NCI-H446 (cell line): ENCODE measurements at regions not wholly inside any gene's neighbourhood (a gene's known extent, or its start where the extent isn't known, plus 50 kb on each side); places are given as distances from the start of the nearest gene placed in this dataset.
A peak's percentile ranks its signal among the peaks of the same experiment; 100 is the strongest.

Experiments
- DNase-seq, 2 experiments: peaks; one replicate each; lab custom pipeline; 2025; lab: John Stamatoyannopoulos, UW

DNA sequence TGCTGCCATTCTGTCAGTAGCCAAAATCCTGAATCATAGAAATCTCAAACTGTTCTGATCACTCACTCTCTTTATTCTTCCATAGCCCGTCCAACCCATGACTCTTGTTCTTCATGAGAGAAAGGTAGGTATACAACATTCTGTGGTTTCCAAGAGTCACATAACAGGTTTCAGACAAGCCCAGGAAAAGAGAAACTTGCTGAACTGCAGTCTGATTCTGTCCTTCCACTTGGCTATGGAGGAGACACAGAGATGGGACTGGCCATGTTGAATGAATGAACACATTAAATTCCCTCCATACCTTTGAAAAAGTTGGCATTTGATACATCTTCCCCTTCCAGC, 880.2 kb upstream of the CELF4 start:
- DNase-seq: no peak

DNA sequence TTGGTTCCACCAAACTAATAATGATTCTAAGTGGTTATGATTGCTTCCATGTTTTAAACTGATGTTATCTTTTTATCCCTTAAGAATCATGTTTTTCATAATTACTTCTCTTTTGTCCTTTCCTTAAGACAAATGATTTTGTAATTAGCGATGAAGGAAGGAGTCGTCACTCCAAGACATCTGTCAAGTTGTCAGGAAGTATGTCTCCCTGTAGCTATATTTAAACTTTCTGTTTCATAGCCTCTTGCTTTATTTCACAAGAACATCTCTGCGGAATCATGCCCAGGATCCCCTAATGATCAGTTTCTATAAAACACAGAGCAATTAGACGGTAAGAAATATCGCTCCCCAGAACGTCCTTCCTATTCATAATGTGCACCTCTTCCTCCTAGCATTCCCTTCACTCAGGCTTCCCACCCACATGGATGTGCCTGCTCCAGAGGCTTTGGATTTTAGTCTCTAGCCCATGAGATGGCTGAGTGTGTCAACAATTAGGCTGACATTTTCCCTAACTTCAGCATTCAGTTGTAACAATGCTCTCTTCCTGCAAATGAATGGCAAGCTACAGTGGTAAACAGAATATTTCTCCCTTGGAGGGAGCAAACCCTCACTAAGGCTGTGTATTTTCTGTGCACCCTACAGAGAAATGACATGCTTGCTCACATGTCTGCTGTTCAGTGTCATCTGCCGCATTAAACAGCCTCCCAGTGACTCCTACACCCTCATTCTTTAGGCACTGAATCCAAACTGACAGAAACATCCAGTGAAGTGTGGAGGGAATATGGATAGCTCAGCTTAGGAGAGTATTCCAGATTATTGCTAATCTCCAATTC, 879.6 kb upstream of the CELF4 start:
- DNase-seq: no peak

DNA sequence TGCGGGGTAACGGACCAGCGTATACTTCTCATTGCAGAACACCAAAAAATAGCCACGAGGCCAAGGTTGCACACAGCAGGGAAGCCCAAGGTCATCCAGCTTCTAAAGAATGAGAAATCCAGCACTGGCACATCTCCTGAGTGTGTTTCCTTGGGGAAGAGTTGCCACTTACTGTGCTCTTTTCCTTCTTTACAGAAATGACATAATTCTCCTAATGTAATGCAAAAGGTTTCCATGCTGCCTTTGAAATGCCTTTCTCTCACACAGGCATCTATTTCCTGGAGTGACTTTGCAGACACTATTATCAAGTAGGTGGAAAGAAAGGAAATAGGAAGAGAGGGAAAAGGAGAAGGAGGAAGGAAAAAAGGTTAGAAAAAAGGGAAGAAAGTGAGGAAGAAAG, 862.1 kb upstream of the CELF4 start:
- DNase-seq: no peak

DNA sequence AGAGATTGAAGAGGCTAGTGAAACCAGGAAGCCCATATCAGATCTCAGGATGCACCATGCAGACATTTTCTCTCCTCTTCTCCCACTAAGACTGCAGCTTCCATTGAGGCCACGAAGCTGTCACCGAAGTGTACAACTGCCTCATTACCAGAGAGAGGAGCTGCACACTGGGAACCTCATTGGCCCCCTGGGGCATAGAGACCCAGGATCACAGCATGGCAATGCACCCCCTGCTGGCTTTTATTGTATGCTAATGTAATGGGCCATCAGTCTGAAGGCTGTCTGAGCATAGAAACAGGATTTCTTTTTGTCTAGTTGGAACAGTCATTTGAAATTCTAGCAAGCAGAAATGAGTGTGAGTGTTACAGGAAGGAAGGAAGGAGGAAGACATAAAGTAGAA, 861.6 kb upstream of the CELF4 start:
- no peak for DNase-seq

DNA sequence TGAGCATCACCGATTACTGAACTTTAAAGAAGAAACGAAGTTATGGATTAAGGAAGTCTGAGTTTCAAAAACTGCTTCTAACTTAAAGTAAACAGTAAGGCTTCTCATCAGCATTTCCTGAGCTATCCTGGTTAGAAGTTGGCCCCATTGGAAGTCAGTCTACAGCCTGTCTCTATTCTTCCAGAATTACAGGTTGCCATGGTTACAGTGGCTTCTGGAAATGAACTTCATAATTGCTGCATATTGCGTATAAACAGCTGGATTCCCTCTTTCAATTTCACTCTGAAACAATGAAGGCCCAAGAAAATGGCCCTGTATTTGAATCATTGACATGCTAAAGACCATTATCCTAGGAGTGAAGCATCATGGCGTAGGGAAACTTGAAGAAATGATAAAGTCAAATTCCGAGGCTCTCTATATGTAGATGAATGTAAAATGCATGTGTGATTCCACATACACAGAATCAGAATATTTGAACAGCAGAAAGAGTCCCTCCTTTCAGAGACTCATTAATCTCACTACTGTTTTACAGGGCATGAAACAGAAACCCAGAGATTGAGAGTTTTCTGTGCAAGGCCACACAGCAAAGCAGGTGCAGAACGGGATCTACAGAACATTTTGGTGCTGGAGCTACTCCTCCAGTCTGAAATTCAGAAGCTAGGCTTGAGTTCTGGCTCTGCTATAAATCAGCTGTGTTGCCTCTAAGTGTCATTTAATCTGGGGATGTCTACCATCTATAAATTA, 856.4 kb upstream of the CELF4 start:
- no peak for DNase-seq

DNA sequence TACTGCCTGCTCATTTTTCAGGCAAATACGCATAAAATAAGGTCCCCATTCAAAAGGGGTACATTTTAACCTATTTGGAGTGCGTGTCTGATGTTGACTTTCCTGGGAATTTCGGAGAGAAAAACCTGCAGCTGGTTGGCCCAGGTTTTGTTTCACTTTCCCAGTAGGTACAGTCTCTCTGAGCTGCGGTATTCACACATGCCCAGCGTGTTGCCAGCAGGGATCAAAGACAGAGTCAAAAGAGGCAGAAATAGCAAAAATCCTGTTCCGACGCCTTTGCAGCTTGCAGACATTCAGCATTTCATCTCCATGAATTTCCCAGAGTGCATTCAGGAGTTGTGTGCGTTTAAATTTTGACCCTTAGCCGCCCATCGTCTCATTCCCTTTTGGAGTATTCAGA, 855.4 kb upstream of the CELF4 start:
- DNase-seq: no peak

DNA sequence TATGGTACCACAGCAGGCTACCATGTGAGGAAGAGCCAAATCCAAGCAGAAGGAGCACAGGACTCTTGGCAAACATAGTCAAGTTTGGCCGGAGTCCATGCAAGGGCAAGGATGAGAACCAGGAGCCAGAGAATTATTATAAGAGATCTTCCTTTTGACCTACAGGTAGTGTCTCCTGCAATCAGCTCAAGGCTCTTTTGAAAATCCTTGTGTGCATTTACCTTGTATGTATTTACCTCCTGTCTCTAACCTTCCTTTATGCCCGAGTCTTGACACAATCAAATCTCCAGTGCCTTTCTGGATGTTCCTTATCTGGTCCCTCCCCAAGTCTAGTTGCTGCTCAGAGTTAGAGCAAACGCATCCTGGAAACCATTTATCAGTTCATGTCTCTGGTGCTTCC, 855.0 kb upstream of the CELF4 start:
- peak in 1 of 2 experiments; percentile 55 for DNase-seq

DNA sequence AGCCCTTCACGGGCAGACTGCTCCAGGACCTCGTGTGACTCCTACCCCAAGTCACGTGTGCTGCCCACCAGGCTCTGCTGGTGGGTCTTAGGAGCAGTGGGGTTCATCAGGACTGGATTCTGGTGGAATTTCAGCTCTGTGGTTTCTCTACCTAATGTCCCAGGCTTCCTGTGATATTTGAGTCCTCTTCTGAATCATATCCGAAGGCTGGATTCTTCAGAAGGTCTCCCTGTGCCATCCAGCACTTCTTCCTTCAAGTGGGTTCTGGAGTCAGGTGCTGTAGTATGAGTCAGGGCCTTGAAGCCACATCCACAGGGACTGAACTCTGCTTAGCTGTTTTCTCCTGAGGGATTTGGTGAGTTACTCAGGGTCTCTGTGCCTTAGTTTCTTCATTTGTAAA, 850.2 kb upstream of the CELF4 start:
- no peak for DNase-seq

DNA sequence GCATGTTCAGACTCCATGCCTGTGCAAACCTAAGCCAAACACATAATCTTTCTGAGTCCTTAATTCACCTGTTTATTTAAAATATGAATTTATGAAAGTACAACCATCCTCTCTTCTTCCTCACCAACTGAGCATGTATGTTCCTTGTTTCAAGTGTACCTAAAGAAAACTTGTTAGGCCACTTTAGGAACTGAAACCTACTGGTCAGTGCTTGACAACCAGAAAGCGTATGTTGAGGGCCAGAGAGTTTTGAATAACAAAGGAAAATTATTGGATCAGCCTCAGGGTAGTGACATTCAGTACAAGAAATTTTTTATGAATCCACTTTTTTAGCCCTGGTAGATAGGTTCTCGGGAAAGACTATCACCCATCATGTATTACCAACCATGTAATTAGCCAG, 847.6 kb upstream of the CELF4 start:
- DNase-seq: no peak

DNA sequence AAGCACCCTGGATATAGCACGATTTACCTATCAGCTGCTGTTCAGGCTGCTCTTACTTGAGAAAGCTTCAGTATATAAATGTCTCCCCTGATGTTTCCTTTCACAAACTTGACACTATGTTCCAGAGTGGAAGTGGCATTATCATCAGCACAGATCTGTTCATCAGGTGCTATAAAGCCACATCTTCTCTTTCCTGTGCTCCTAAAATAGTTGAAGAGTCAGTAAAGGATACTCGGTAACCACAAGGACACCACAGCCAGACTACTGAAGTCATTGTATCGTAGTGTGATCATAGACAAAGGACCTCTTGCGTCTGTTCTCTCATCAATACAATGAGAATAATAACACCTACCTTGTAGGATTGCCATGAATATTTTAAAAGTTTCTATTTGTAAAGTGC, 841.0 kb upstream of the CELF4 start:
- no peak for DNase-seq

DNA sequence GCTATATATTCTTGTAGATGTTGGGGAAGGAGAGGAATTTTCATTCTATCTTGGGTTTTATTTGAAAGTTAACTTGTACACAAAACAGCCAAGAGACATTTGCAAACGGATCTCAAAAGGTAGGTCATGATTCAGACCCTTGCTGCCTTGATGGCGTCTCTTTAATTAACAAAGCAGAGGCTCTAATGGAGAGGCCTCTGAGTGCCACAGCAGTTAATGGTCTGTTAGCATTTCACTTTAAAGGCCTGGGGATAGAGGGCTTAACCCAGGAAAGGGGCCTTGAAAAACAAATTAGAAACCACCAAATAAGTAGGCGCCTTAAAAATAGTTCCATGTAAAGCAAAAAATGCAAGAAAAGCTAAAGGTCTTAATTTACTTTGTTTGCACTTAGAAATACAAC, 836.9 kb upstream of the CELF4 start:
- no peak for DNase-seq

DNA sequence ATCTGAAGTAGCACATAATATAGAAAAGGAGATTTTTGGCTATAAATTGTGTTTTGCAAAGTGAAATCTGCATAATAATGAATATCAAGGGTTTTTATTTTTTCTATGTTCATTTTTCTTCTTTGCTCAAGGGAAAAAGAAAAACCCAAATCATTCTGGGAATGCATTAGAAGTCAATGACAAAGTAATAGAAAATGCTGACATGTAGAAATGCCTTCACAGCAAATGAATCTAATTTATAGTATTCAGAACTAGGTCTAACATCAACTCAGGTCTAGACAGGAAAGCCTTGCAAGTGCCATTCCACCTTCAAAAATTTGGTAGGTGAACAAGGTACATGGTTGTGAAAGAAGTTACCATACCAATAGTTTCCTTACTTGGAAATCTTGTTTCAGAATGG, 831.5 kb upstream of the CELF4 start:
- no peak for DNase-seq

DNA sequence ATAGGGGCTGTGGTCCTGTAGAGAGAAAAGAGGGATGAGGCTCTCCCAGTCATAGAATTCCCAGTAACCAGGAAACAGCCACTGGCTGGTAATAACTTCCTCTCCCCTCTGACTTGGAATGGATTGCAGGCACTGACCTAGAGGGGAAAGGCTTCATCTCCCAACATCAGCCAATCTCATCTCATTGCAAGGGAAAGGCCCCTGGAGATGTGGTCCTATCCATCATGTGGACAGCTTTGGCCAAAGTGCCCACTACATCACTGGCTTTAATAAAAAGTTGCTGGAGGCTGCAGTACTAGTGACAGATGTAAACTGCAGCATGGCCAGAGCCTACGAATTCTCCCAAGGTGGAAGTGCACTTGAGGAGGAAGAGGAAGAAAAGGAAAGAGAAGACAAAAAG, 820.5 kb upstream of the CELF4 start:
- no peak for DNase-seq

DNA sequence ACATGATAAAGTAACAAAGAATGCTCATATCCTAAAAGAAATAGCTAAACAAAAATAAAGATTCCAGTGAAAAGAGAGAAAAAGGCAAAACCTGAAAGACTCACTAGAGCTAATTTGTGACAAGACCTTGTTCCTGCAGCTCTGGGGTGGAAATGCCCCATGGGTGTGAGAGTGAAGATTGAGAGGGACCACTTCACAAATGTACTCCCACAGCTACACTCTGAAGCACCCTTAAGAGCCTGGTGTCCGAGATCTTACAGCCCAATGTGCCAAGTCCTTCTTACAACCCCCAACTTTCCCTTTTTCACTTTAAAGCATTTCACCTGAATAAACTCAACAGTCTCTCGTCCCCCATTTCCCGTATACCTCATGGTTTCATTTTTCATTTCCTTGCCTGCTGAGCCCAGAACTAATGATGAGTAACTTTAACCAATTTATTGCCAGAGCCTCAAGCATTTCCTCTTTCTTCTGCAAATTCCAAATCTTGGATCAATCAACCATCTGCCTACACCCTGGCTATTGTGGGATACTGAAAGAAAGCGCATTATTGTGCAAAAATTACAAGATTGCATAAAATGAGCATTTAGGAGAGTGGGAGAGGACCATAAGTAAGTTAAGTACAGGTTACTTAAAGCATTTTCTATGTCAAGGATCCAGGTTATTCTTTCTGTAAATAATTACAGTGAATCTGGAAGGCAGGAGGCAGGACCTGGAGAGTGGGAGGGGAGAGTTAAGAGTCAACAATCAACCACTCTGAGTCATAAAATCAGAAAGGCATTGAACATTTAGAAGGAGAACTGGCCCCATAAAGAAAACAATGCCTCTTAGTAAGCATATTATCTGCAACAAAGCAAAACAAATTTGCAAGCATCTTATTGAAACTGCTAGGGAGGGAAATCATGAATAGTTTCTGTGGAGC, 804.4 kb upstream of the CELF4 start:
- no peak for DNase-seq

DNA sequence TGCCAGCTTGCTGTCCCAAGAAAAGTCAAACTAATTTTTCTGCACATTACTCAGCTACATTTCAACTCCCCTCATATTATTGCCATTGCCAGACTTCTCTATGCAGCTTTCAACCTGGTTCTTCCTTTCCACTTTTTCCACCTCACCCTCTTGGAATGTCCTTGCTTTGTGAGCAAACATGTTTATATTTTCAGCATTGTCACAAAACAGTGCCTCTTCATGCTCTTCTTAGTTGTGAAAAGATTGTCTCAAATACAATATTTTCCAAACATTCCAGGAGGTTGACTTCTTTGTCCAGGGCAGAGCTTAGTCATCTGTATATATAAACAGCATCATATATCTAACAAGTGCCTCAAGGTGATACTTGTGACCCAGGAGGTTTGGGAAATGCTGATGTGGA, 803.3 kb upstream of the CELF4 start:
- no peak for DNase-seq

DNA sequence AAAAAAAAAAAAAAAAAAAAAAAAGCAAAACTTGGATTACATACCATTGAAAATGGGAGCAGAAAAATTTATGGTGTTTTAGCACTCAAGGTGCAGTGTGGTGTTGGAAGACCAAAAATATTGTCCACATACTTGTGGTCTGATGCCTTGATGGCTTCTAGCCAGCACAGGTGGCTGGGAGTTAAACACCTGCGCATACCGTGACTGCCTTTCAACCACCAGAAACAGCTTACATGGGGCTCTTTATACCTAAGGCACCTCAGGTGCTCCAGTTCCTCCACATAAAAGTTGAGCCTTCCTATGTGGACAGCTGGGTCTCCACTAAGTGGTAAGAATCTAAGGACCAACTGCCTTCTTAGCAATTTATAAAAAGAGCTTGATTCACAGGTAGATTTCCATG, 802.6 kb upstream of the CELF4 start:
- DNase-seq: no peak

DNA sequence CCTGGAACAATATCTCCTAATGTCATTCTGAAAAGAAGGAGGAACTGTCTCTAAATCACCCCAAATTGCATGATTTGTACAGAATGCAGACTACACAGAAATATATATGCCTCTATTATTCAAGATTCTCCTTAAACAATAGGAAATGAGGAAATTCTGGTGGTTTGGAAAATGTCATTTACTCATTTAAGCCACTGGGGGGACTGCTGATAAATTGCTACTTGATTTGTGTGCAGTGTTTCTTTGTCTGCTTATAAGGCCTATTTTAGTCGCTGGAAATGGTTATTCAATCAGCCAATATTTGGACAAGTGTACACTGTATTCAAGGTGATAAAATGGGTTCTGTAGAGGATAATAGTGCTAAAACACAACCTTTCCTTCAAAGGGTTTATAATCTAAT, 801.9 kb upstream of the CELF4 start:
- DNase-seq: no peak

DNA sequence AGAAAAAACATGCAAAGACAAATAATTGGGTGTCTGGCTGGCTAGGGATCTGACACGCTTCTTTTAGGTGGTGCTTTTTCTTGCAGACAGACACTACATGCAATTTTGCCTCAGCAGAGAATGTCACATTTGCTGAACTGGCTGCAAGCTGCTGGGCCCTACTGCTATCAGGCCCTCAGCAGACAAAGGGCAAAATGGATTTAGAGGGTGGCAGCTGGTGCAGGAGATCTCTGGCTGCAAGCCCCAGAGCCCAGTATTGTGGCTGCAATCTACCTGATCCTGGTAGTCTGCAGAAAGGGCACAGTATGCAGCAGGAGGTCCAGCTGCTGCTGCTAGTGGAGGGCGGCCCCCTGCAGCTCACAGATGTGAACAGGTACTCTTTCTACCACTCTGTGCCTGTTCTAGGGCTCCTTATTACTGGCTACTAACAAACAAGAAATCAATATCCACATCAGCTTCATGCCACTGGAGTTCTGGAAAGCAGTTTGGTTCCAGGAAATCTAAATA, 796.7 kb upstream of the CELF4 start:
- peak in 1 of 2 experiments; percentile 9 for DNase-seq

DNA sequence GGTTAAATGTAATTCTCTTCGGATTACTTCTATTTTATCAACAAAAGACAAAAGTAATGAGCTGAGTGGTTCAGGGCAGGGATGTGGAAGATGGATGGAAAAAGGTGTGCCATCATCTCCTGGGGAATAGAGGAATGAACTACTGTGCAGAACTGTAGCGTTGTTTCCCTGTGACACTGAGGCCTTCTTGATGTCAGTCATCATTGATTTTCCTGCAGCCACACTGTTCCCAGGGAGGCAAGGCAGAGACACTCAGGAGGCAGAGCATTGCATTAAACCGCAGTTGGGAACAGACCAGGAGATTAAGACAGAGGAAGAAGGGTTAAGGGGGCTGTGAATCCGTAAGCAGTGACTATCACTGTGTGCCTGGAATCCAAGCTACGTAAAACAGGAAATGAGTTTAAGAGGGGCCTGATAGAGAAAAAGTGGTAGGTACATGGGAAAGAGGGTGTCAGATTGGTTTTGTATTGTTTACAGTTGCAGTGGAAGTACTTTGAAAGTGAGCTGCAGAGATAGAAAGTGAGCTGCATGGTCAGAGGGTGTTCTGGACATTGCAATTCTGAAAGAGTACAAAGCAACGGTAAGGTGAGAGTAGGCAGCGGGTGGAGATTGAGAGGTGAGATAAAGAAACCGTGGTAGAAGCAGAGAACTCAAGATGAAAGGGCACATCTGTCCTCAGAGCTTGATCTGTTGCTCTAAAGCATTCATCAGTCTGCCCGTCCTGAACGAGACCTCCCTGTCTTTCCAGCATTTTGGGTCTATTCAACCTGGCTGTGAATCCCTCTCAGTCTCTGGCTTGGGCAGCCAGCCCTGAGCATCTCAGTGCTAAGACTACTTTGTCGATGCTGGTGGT, 793.4 kb upstream of the CELF4 start:
- DNase-seq: no peak

DNA sequence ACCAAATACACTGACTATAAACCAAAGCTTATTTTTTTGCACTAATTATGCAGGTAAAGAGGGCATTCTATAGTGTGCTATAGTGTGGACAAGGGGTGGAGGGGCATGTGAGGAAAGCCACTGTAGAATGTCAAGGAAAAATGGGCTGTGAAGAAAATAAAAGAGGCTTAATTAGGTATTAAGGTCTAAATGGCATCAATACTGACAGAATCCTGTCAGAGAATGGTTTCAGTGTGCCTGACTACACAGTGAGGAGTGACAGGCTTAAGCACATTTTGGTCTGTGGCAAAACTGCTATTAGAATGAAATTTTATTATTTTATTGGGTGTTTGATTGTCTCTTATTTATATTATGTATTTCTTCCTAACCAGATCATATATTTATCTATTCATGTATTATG, 787.6 kb upstream of the CELF4 start:
- no peak for DNase-seq

DNA sequence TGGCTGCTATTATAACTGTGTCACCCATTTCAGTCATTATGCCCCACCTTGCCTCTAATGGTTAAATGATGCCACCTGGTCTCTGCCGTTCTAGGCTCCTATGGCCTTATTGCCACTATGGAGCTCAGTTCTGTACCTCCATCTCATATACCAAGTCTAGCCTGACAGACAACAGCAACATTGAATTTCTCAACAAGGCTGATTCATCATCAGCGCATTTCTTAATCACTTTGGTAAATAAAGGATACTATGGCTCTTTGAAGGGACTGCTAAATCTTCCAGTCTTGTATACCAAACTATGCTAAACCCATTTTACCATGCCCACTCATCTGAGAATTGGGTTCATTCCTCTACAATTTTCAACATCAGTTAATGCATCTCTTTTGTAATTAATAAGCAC, 784.5 kb upstream of the CELF4 start:
- no peak for DNase-seq

DNA sequence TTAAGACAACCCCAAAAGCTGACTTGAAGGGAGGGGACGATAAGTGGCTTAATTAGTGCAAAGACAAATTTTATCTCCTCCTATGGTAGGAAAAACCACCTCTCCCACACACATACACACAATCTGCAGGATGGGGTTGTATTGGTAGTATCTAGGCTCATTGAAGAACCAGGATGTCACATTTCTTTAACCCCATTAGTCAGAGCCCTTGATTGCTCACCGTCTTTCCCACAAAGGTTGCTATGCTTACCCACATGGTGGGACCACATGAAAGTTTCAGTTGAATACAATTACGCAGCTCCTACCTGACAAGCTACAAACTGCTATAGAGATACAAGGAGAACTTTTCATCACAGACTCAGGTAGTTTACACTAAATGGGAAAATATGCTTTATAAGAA, 765.0 kb upstream of the CELF4 start:
- DNase-seq: no peak
